ENCODE measurements at regions not wholly inside any gene's neighbourhood (a gene's known extent, or its start where the extent isn't known, plus 50 kb on each side); places are given as distances from the start of the nearest gene placed in this dataset.

GRCh38 chr2:33924586-33925169, 325.6 kb upstream of the FAM98A start (continued):
- TF ChIP-seq BACH1 (IDR thresholded peaks at IDR 0.05; ENCODE audit: low read length) (no peak), SUZ12 (IDR thresholded peaks at IDR 0.05; ENCODE audit: low read length) (no peak), SAP30 (IDR thresholded peaks at IDR 0.05; ENCODE audit: insufficient read depth, insufficient replicate concordance, low read length) (no peak), CHD7 (IDR thresholded peaks at IDR 0.05; ENCODE audit: insufficient replicate concordance, low read length) (no peak), CTBP2 (IDR thresholded peaks at IDR 0.05; ENCODE audit: borderline replicate concordance, insufficient read depth, insufficient read length, low read length) (no peak)

Measured in H1 (cell line).